Fibroblast of lung (primary cell): ENCODE measurements at regions not wholly inside any gene's neighbourhood (a gene's known extent, or its start where the extent isn't known, plus 50 kb on each side); places are given as distances from the start of the nearest gene placed in this dataset.

ENCODE experiments used
- DNase-seq, 2 donors: peaks; one replicate each; pipeline versions ENCODE4 v3.0.0 to v3.0.0-alpha.2; 2010; ENCODE audit warnings: low read depth in 2 of 2
- H2AFZ ChIP-seq: 2 replicates; pipeline ENCODE4 v1.5.1; 2012; ENCODE audit warnings: low read length, control low read depth, inconsistent platforms
- H3K27ac ChIP-seq: 2 replicates; pipeline ENCODE4 v1.5.1; 2011; ENCODE audit warnings: low read length, control low read depth; ENCODE audit not compliant: insufficient read depth
- H3K27me3 ChIP-seq: 2 replicates; pipeline ENCODE4 v1.5.1; 2011; ENCODE audit warnings: mild to moderate bottlenecking, low read length; ENCODE audit not compliant: control insufficient read depth, insufficient read depth
- H3K36me3 ChIP-seq: 2 replicates; pipeline ENCODE4 v1.5.1; 2011; ENCODE audit warnings: low read length; ENCODE audit not compliant: control insufficient read depth, insufficient read depth
- H3K4me1 ChIP-seq: 2 replicates; pipeline ENCODE4 v1.5.1; 2011; ENCODE audit warnings: low read length; ENCODE audit not compliant: control insufficient read depth, insufficient read depth; ENCODE audit errors: extremely low read depth
- H3K4me2 ChIP-seq: 2 replicates; pipeline ENCODE4 v1.5.1; 2011; ENCODE audit warnings: low read length, control low read depth; ENCODE audit not compliant: insufficient read depth; ENCODE audit errors: extremely low read depth
- H3K4me3 ChIP-seq, 4 experiments: fragments of 200-600 bp in 1 of 4; sonication (generic) in 1 of 4; replicated peaks in 1 of 4; 2 replicates each; pipeline ENCODE4 v1.5.1; 2011 to 2016; ENCODE audit warnings: low read length in 4 of 4, low read depth in 3 of 4, mild to moderate bottlenecking in 3 of 4, control low read depth in 2 of 4, inconsistent platforms in 1 of 4, mixed read lengths in 1 of 4; ENCODE audit not compliant: insufficient read depth in 1 of 4; ENCODE audit errors: control extremely low read depth in 1 of 4
- H3K79me2 ChIP-seq: 2 replicates; pipeline ENCODE4 v1.5.1; 2012; ENCODE audit warnings: mild to moderate bottlenecking, low read length, inconsistent platforms; ENCODE audit not compliant: control insufficient read depth, insufficient read depth
- H3K9ac ChIP-seq: 2 replicates; pipeline ENCODE4 v1.5.1; 2011; ENCODE audit warnings: mild to moderate bottlenecking, low read length, control low read depth; ENCODE audit not compliant: insufficient read depth
- H3K9me3 ChIP-seq: 2 replicates; pipeline ENCODE4 v1.5.1; 2012; ENCODE audit warnings: low read depth, low read length; ENCODE audit not compliant: control insufficient read depth, insufficient read depth
- H4K20me1 ChIP-seq: 2 replicates; pipeline ENCODE4 v1.5.1; 2011; ENCODE audit warnings: low read length; ENCODE audit not compliant: control insufficient read depth, insufficient read depth; ENCODE audit errors: extremely low read depth
- EZH2 ChIP-seq: IDR thresholded peaks from 2 replicates; pipeline ENCODE4 v1.5.1; 2012; ENCODE audit warnings: low read length, control low read depth, mild to moderate bottlenecking; ENCODE audit errors: missing control alignments
- TF ChIP-seq, protein P1 (sequence below), 2 donors: IDR thresholded peaks in 1 of 2; conservative IDR thresholded peaks in 1 of 2; 1 replicate in 1 of 2; 2 replicates in 1 of 2; pipeline ENCODE4 v1.5.1; 2011 to 2012; ENCODE audit warnings: low read length in 2 of 2, control low read depth in 1 of 2, inconsistent platforms in 1 of 2, low read depth in 1 of 2, mild to moderate bottlenecking in 1 of 2

DNA sequence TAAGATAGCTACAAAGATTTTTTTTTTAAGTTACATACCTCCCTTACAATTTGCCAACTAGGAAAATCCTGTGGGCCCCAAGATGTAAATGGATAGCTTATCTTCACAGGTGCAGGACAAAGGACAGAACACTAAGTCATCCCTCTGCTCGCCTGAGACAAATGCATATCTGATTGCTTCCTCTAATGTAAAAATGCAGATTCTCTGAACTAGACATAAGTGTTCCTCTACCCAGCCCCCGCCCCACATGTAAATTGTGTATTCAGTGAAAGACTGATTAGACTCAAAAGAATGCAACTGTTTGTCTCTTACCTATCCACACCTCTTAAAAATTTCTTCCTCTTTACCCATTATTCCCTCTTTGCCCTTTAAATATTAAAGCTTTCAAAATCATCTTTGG is 96.5 kb downstream of the CYP26B1 start:
- no peaks in the 10 kb centered on the region for H3K36me3 ChIP-seq
- H3K4me1 ChIP-seq: no peaks in the 10 kb centered on the region
- no peak overlapping the region for H3K27ac ChIP-seq
- H2AFZ ChIP-seq: no peak overlapping the region
- no peak overlapping the region for H3K4me3 ChIP-seq
- H4K20me1 ChIP-seq: no peaks in the 10 kb centered on the region
- no peak overlapping the region for H3K9ac ChIP-seq
- no peak overlapping the region for H3K4me2 ChIP-seq
- H3K9me3 ChIP-seq: no peaks in the 10 kb centered on the region
- TF ChIP-seq, protein P1, sequence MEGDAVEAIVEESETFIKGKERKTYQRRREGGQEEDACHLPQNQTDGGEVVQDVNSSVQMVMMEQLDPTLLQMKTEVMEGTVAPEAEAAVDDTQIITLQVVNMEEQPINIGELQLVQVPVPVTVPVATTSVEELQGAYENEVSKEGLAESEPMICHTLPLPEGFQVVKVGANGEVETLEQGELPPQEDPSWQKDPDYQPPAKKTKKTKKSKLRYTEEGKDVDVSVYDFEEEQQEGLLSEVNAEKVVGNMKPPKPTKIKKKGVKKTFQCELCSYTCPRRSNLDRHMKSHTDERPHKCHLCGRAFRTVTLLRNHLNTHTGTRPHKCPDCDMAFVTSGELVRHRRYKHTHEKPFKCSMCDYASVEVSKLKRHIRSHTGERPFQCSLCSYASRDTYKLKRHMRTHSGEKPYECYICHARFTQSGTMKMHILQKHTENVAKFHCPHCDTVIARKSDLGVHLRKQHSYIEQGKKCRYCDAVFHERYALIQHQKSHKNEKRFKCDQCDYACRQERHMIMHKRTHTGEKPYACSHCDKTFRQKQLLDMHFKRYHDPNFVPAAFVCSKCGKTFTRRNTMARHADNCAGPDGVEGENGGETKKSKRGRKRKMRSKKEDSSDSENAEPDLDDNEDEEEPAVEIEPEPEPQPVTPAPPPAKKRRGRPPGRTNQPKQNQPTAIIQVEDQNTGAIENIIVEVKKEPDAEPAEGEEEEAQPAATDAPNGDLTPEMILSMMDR (conservative IDR thresholded peaks at IDR 0.05 in 1 of 2, IDR thresholded peaks at IDR 0.05 in 1 of 2; ENCODE audit: low read depth in 1 of 2, low read length in 2 of 2): no peak
- TF ChIP-seq EZH2: no peak
- no peaks in the 10 kb centered on the region for H3K79me2 ChIP-seq
- H3K27me3 ChIP-seq: no peaks in the 10 kb centered on the region
- DNase-seq: no peak

DNA sequence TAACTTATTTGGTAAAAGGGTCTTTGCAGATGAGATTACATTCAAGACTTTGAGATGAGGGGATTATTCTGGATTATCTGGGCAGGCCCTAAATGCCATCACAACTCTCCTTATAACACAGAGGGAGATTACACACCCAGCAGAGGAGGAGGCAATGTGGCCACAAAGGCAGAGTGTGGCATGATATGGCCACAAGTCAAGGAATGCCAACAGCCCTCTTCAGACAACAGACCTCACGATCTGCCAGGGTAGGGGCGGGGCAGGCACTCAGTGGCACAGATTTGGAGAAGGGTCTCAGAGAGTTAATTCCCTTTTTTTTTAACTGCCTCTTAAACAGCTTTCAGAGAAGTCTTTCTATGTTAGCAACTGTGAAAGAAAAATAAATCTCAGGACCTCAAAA is 96.9 kb downstream of the CYP26B1 start:
- H3K9ac ChIP-seq: no peak overlapping the region
- TF ChIP-seq, protein P1 (conservative IDR thresholded peaks at IDR 0.05 in 1 of 2, IDR thresholded peaks at IDR 0.05 in 1 of 2; ENCODE audit: low read depth in 1 of 2, low read length in 2 of 2): no peak
- no peak for TF ChIP-seq EZH2
- no peaks in the 10 kb centered on the region for H3K79me2 ChIP-seq
- H3K27ac ChIP-seq: no peak overlapping the region
- H2AFZ ChIP-seq: no peak overlapping the region
- H3K9me3 ChIP-seq: no peaks in the 10 kb centered on the region
- H3K4me3 ChIP-seq: no peak overlapping the region
- no peaks in the 10 kb centered on the region for H3K36me3 ChIP-seq
- H3K27me3 ChIP-seq: no peaks in the 10 kb centered on the region
- H3K4me1 ChIP-seq: no peaks in the 10 kb centered on the region
- H4K20me1 ChIP-seq: no peaks in the 10 kb centered on the region
- no peak overlapping the region for H3K4me2 ChIP-seq
- DNase-seq: no peak

DNA sequence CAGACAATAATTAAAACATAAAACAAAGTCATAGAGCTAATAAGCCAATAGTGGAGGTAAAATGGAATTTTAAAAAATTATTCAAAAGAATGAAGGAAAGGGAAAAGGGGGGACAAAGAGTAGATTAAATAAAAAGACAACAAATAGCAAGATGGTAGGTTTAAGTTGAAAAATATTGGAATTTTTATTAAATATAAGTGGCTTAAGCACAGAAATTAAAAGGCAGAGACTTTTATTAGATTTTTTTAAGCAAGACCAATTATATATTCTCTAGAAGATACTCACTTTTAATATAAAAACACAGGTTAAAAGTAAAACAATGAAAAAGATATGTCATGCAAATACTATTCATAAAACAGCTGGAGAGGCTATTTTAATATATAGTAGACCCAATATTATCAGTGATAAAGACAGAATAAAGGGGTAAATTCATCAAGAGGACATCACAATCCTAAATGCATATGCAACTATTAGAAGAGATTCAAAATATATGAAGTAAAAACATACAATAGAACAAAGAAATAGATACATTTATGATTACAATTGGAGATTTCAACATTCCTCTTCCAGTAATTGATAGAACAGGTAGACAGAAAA is 98.7 kb downstream of the CYP26B1 start:
- H2AFZ ChIP-seq: no peak overlapping the region
- H3K9ac ChIP-seq: no peak overlapping the region
- H3K27me3 ChIP-seq: no peaks in the 10 kb centered on the region
- H3K4me1 ChIP-seq: no peaks in the 10 kb centered on the region
- H3K9me3 ChIP-seq: no peaks in the 10 kb centered on the region
- H3K27ac ChIP-seq: no peak overlapping the region
- no peak overlapping the region for H3K4me2 ChIP-seq
- H3K36me3 ChIP-seq: no peaks in the 10 kb centered on the region
- DNase-seq: no peak
- H3K79me2 ChIP-seq: no peaks in the 10 kb centered on the region
- no peak for TF ChIP-seq EZH2
- TF ChIP-seq, protein P1 (conservative IDR thresholded peaks at IDR 0.05 in 1 of 2, IDR thresholded peaks at IDR 0.05 in 1 of 2; ENCODE audit: low read depth in 1 of 2, low read length in 2 of 2): no peak
- H3K4me3 ChIP-seq: no peak overlapping the region
- H4K20me1 ChIP-seq: no peaks in the 10 kb centered on the region
